ENCODE measurements at regions not wholly inside any gene's neighbourhood (a gene's known extent, or its start where the extent isn't known, plus 50 kb on each side); places are given as distances from the start of the nearest gene placed in this dataset.

DNA sequence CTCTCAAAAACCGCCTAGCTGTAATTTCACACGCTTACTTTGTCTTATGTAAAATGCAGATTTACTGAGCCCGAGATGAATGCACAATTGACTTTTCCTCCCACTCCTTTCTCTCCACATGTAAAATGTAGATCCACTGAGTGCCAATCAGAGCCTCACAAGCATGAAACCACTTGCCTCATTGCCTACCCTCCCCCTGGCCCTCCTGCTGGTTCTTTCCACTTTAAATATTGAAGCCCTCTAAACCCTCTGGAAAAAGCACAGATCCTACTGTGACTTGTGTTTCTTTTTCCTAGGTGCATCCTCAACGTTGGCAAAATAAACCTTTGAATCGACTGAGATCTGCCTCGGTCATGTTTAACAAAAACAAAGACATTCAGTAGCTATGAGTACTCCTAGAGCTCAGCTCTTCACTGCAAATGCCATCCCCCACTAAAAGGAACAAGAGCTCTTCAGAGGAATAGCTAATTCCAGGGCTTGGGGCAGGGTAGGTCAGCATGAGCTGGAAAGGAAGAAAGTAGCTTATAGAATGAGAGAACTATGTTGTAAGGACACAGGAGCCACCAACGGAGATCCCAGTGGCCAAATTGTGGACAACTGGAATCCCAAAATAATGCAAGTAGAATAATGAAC is 365.5 kb upstream of the RUNX1 start (continued):
- TF ChIP-seq, protein P1, sequence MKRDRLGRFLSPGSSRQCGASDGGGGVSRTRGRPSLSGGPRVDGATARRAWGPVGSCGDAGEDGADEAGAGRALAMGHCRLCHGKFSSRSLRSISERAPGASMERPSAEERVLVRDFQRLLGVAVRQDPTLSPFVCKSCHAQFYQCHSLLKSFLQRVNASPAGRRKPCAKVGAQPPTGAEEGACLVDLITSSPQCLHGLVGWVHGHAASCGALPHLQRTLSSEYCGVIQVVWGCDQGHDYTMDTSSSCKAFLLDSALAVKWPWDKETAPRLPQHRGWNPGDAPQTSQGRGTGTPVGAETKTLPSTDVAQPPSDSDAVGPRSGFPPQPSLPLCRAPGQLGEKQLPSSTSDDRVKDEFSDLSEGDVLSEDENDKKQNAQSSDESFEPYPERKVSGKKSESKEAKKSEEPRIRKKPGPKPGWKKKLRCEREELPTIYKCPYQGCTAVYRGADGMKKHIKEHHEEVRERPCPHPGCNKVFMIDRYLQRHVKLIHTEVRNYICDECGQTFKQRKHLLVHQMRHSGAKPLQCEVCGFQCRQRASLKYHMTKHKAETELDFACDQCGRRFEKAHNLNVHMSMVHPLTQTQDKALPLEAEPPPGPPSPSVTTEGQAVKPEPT (CRISPR knock-in tag; IDR thresholded peaks at IDR 0.05; ENCODE audit: low read depth) = no peak
- no peak for TF ChIP-seq ZNF382 (CRISPR knock-in tag; IDR thresholded peaks at IDR 0.05; ENCODE audit: borderline replicate concordance)
- no peak for TF ChIP-seq ELF4 (CRISPR knock-in tag; IDR thresholded peaks at IDR 0.05; ENCODE audit: borderline replicate concordance)
- no peak for TF ChIP-seq HDAC1 (CRISPR knock-in tag; IDR thresholded peaks at IDR 0.05)
- no peak for TF ChIP-seq MTF2 (CRISPR knock-in tag; IDR thresholded peaks at IDR 0.05; ENCODE audit: borderline replicate concordance)
- TF ChIP-seq, protein P2, sequence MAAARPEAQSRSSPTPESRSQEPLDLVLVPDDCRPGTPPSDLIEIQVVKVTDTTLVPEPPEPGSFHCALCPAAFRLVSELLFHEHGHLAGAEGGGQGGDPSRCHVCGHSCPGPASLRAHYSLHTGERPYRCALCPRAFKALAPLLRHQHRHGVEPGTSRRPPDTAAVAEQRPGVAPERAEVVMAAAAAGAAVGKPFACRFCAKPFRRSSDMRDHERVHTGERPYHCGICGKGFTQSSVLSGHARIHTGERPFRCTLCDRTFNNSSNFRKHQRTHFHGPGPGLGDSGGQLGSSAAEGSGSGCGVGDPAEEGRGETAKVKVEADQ (CRISPR knock-in tag; IDR thresholded peaks at IDR 0.05; ENCODE audit: borderline replicate concordance) = no peak
- TF ChIP-seq ZNF430 (CRISPR knock-in tag; IDR thresholded peaks at IDR 0.05) = no peak
- TF ChIP-seq ATF1 (CRISPR knock-in tag; IDR thresholded peaks at IDR 0.05) = no peak

DNA sequence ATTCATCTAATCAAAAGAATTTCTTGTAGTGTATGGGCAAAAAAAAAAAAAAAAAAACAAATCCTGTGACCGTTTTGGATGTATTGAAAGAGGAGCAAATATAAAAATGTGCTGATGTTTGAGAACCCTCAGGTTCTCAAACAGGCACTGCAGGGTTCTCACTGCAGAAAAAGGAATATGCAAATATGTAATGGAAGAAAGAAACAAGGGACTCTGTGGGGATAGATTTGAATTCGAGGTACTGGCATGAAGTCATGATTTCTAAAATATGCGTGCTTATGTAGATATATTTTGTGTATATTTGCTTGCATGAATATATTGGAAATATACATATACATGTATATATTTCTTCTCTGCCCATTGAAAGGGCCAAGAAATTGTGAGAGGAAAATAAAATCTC is 365.0 kb upstream of the RUNX1 start:
- H3K9ac ChIP-seq (ENCODE audit: insufficient read depth, low read depth, low read length) = no peak overlapping the region
- H3K79me2 ChIP-seq (ENCODE audit: insufficient read depth, low read length) = no peaks in the 10 kb centered on the region
- no peaks in the 10 kb centered on the region for H3K4me1 ChIP-seq (ENCODE audit: insufficient read depth, low read length)
- no peak for FAIRE-seq
- H3K27ac ChIP-seq (ENCODE audit: extremely low read length, insufficient read depth, low read length) = no peak overlapping the region
- no peak for DNase-seq (ENCODE audit: low spot score)
- no peaks in the 10 kb centered on the region for H3K27me3 ChIP-seq (ENCODE audit: control insufficient read depth in 1 of 2, insufficient read depth in 2 of 2, low read length in 2 of 2)
- intact Hi-C loops (cut with micrococcal nuclease; ENCODE audit: unreplicated experiment) = no loop called here
- BruUV-seq (replicated peaks) = no TSS peak
- H3K9me3 ChIP-seq (ENCODE audit: low read length) = no peaks in the 10 kb centered on the region
- H3K36me3 ChIP-seq (replicated peaks in 1 of 2; ENCODE audit: control insufficient read depth in 1 of 2, insufficient read depth in 2 of 2, low read length in 2 of 2) = no peaks in the 10 kb centered on the region
- TF ChIP-seq RARG (CRISPR knock-in tag; IDR thresholded peaks at IDR 0.05; ENCODE audit: low read depth) = no peak
- TF ChIP-seq SMAD3 (CRISPR knock-in tag; IDR thresholded peaks at IDR 0.05) = no peak
- TF ChIP-seq ZNF136 (CRISPR knock-in tag; IDR thresholded peaks at IDR 0.05; ENCODE audit: low read depth) = no peak
- no peak for TF ChIP-seq KMT2B (CRISPR knock-in tag; IDR thresholded peaks at IDR 0.05)
- TF ChIP-seq NCOA1 (CRISPR knock-in tag; IDR thresholded peaks at IDR 0.05) = no peak
- no peak for TF ChIP-seq KLF12 (CRISPR knock-in tag; IDR thresholded peaks at IDR 0.05; ENCODE audit: borderline replicate concordance)
- TF ChIP-seq ZNF780A (CRISPR knock-in tag; IDR thresholded peaks at IDR 0.05) = no peak
- TF ChIP-seq HMG20A (CRISPR knock-in tag; IDR thresholded peaks at IDR 0.05; ENCODE audit: borderline replicate concordance) = no peak
- no peak for TF ChIP-seq ZNF101 (CRISPR knock-in tag; IDR thresholded peaks at IDR 0.05; ENCODE audit: borderline replicate concordance, low read depth)
- WGBS (ENCODE audit: low lambda C conversion rate) = 36% methylated on average over 3 of the region's 3 CpGs
- in situ Hi-C loops (cut with HindIII; ENCODE audit: extremely low pct_ligation_motif_present, low pct_unique_long_range_greater_than_20kb) = loop anchor here (25.0 kb wide), 1 partner anchor 677 kb away; no protein-coding TSS in a partner anchor
- H2AFZ ChIP-seq (ENCODE audit: low read length) = no peak overlapping the region
- H4K20me1 ChIP-seq (ENCODE audit: insufficient read depth, low read length) = no peaks in the 10 kb centered on the region
- no peak overlapping the region for H3K4me3 ChIP-seq (replicated peaks in 1 of 3; ENCODE audit: insufficient read depth in 1 of 3, low read depth in 2 of 3, low read length in 3 of 3)
- POLR2A ChIA-PET = no interaction called here
- CTCF ChIA-PET (ENCODE audit: low intra/inter-chr PET ratio, low total read pairs) = no interaction called here
- no peak overlapping the region for H3K4me2 ChIP-seq (ENCODE audit: low read depth, low read length)
- no peak for ATAC-seq

All from HepG2 (cell line).